ENCODE measurements at regions not wholly inside any gene's neighbourhood (a gene's known extent, or its start where the extent isn't known, plus 50 kb on each side); places are given as distances from the start of the nearest gene placed in this dataset.

DNA sequence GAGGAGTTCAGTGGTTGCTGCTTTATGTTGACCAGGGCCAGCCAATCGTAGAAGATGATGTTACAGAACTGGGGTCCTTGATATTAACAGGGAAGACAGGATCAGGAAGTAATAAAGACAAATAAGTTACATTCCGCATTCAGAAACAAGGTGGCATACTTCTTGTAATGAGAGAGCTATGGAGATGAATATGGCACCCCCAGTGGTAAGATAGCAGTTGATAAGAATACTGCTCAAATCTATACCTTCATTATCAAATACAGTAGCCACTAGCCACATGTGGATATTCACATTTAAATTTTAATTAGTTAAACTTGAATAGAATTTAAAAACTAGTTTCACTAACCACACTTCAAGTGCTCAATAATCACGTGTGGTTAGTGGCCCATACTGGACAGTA lies 290.4 kb upstream of the RBMS1 start (continued):
- TF ChIP-seq RAD21 (IDR thresholded peaks at IDR 0.05; ENCODE audit: low read length) (no peak), JUND (IDR thresholded peaks at IDR 0.05) (no peak), RFX5 (IDR thresholded peaks at IDR 0.05; ENCODE audit: low read length) (no peak), FOXJ3 (CRISPR knock-in tag; IDR thresholded peaks at IDR 0.05) (no peak), CHD2 (IDR thresholded peaks at IDR 0.05; ENCODE audit: low read length, partially characterized antibody) (no peak), EP300 (IDR thresholded peaks at IDR 0.05; ENCODE audit: borderline replicate concordance in 1 of 2, low read depth in 1 of 2, low read length in 1 of 2) (no peak), TEAD4 (IDR thresholded peaks at IDR 0.05; ENCODE audit: borderline replicate concordance, insufficient read depth) (no peak)
- TF ChIP-seq, protein P1, sequence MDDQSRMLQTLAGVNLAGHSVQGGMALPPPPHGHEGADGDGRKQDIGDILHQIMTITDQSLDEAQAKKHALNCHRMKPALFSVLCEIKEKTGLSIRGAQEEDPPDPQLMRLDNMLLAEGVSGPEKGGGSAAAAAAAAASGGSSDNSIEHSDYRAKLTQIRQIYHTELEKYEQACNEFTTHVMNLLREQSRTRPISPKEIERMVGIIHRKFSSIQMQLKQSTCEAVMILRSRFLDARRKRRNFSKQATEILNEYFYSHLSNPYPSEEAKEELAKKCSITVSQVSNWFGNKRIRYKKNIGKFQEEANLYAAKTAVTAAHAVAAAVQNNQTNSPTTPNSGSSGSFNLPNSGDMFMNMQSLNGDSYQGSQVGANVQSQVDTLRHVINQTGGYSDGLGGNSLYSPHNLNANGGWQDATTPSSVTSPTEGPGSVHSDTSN (IDR thresholded peaks at IDR 0.05) = no peak
- TF ChIP-seq, protein P2, sequence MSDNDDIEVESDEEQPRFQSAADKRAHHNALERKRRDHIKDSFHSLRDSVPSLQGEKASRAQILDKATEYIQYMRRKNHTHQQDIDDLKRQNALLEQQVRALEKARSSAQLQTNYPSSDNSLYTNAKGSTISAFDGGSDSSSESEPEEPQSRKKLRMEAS (IDR thresholded peaks at IDR 0.05; ENCODE audit: low read depth) = no peak
- TF ChIP-seq, protein P3, sequence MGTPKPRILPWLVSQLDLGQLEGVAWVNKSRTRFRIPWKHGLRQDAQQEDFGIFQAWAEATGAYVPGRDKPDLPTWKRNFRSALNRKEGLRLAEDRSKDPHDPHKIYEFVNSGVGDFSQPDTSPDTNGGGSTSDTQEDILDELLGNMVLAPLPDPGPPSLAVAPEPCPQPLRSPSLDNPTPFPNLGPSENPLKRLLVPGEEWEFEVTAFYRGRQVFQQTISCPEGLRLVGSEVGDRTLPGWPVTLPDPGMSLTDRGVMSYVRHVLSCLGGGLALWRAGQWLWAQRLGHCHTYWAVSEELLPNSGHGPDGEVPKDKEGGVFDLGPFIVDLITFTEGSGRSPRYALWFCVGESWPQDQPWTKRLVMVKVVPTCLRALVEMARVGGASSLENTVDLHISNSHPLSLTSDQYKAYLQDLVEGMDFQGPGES (IDR thresholded peaks at IDR 0.05; ENCODE audit: low read depth, low read length) = no peak

DNA sequence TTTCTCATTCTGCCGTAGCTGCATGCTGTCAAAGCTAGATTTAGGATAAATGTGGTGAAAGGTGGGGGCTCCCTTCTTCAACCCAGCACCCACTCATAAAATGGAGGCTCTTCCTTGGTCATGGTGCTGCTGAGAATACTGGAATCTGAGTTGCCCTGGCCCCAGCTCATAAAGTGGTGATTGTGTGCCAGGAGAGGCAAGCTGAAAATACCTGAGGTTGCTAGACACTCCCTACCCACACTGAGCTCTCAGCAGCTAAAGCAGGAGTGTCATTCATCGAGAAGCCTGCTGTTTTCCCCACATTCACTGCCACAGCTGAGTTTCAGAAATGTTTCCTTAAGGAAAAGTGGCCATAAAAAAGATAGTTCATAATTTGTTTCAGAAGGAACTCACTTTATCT lies 297.1 kb upstream of the RBMS1 start:
- Histone ChIP-seq H3K9me3 (no peaks in the 10 kb centered on the region), H3K9ac (no peak overlapping the region), H4K20me1 (ENCODE audit: insufficient read depth) (no peaks in the 10 kb centered on the region), H3F3A (replicated peaks; ENCODE audit: insufficient read depth) (no peaks in the 10 kb centered on the region), H2AFZ (ENCODE audit: low read depth) (no peak overlapping the region), H3K4me3 (ENCODE audit: low read depth in 2 of 2, low read length in 1 of 2) (no peak overlapping the region), H3K4me2 (no peak overlapping the region), H3K9me2 (no peaks in the 10 kb centered on the region), H3K4me1 (ENCODE audit: control insufficient read depth in 1 of 2, insufficient read depth in 2 of 2, low read depth in 1 of 2, low read length in 1 of 2) (no peaks in the 10 kb centered on the region), H3K79me2 (ENCODE audit: insufficient read depth) (no peaks in the 10 kb centered on the region), H3K27me3 (ENCODE audit: insufficient read depth) (no peaks in the 10 kb centered on the region), H3K27ac (ENCODE audit: low read depth in 2 of 2, low read length in 1 of 2) (no peak overlapping the region), H3K36me3 (replicated peaks in 1 of 2; ENCODE audit: control insufficient read depth in 1 of 2, insufficient read depth in 2 of 2, low read length in 1 of 2) (no peaks in the 10 kb centered on the region)
- ChIA-PET CTCF (interaction anchor here (1.1 to 1.2 kb wide), 2 partner anchors 15 to 466 kb away, joined by 3 read pairs; no protein-coding TSS in a partner anchor), POLR2A (no interaction called here)
- DNase-seq = no peak
- WGBS (ENCODE audit: low lambda C conversion rate) = 91% methylated on average over 2 of the region's 2 CpGs
- TF ChIP-seq FOXJ3 (CRISPR knock-in tag; IDR thresholded peaks at IDR 0.05) = no peak
- TF ChIP-seq, protein P4, sequence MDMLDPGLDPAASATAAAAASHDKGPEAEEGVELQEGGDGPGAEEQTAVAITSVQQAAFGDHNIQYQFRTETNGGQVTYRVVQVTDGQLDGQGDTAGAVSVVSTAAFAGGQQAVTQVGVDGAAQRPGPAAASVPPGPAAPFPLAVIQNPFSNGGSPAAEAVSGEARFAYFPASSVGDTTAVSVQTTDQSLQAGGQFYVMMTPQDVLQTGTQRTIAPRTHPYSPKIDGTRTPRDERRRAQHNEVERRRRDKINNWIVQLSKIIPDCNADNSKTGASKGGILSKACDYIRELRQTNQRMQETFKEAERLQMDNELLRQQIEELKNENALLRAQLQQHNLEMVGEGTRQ (IDR thresholded peaks at IDR 0.05; ENCODE audit: borderline replicate concordance, low read depth, low read length) = no peak
- TF ChIP-seq GABPA (IDR thresholded peaks at IDR 0.05; ENCODE audit: low read depth) = no peak
- no peak for TF ChIP-seq RFX5 (IDR thresholded peaks at IDR 0.05; ENCODE audit: low read length)
- TF ChIP-seq NFIC (IDR thresholded peaks at IDR 0.05; ENCODE audit: borderline replicate concordance) = no peak
- no peak for TF ChIP-seq ELF1 (IDR thresholded peaks at IDR 0.05)
- TF ChIP-seq, protein P5, sequence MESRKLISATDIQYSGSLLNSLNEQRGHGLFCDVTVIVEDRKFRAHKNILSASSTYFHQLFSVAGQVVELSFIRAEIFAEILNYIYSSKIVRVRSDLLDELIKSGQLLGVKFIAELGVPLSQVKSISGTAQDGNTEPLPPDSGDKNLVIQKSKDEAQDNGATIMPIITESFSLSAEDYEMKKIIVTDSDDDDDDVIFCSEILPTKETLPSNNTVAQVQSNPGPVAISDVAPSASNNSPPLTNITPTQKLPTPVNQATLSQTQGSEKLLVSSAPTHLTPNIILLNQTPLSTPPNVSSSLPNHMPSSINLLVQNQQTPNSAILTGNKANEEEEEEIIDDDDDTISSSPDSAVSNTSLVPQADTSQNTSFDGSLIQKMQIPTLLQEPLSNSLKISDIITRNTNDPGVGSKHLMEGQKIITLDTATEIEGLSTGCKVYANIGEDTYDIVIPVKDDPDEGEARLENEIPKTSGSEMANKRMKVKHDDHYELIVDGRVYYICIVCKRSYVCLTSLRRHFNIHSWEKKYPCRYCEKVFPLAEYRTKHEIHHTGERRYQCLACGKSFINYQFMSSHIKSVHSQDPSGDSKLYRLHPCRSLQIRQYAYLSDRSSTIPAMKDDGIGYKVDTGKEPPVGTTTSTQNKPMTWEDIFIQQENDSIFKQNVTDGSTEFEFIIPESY (IDR thresholded peaks at IDR 0.05; ENCODE audit: borderline replicate concordance, low read depth) = no peak
- TF ChIP-seq GATA2 (CRISPR knock-in tag; IDR thresholded peaks at IDR 0.05) = no peak
- TF ChIP-seq, protein P3 (IDR thresholded peaks at IDR 0.05; ENCODE audit: low read depth, low read length) = no peak
- TF ChIP-seq, protein P6, sequence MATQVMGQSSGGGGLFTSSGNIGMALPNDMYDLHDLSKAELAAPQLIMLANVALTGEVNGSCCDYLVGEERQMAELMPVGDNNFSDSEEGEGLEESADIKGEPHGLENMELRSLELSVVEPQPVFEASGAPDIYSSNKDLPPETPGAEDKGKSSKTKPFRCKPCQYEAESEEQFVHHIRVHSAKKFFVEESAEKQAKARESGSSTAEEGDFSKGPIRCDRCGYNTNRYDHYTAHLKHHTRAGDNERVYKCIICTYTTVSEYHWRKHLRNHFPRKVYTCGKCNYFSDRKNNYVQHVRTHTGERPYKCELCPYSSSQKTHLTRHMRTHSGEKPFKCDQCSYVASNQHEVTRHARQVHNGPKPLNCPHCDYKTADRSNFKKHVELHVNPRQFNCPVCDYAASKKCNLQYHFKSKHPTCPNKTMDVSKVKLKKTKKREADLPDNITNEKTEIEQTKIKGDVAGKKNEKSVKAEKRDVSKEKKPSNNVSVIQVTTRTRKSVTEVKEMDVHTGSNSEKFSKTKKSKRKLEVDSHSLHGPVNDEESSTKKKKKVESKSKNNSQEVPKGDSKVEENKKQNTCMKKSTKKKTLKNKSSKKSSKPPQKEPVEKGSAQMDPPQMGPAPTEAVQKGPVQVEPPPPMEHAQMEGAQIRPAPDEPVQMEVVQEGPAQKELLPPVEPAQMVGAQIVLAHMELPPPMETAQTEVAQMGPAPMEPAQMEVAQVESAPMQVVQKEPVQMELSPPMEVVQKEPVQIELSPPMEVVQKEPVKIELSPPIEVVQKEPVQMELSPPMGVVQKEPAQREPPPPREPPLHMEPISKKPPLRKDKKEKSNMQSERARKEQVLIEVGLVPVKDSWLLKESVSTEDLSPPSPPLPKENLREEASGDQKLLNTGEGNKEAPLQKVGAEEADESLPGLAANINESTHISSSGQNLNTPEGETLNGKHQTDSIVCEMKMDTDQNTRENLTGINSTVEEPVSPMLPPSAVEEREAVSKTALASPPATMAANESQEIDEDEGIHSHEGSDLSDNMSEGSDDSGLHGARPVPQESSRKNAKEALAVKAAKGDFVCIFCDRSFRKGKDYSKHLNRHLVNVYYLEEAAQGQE (IDR thresholded peaks at IDR 0.05; ENCODE audit: low read depth, low read length) = no peak
- no peak for TF ChIP-seq RCOR1 (IDR thresholded peaks at IDR 0.05; ENCODE audit: low read length)
- no peak for TF ChIP-seq FOSL2 (IDR thresholded peaks at IDR 0.05; ENCODE audit: borderline replicate concordance, low read depth)
- no peak for TF ChIP-seq MEF2A (IDR thresholded peaks at IDR 0.05; ENCODE audit: borderline replicate concordance, low read depth)

Data from SK-N-SH (cell line).